PC-3 (cell line): ENCODE measurements at regions not wholly inside any gene's neighbourhood (a gene's known extent, or its start where the extent isn't known, plus 50 kb on each side); places are given as distances from the start of the nearest gene placed in this dataset.

ENCODE experiments used
- ATAC-seq: fragments of 200-7000 bp; cut with Tn5 transposase; 2 replicates; pipeline ENCODE4 v1.9.1; 2020; ENCODE audit warnings: mild to moderate bottlenecking, moderate library complexity
- BruUV-seq: library from RNA; stranded (reverse); fragments of 400-500 nt; replicated peaks from 2 replicates; lab custom pipeline; 2021; lab: Mats Ljungman, UMichigan
- CTCF ChIA-PET: fragments of 300-600 bp; sonication (Branson Sonifier 250); formaldehyde crosslinking; loops from one replicate; lab custom pipeline; 2022; ENCODE audit warnings: antibody characterized with exemption; lab: Charles Lee
- POLR2A ChIA-PET: fragments of 300-600 bp; sonication (Branson Sonifier 250); formaldehyde crosslinking; loops from one replicate; lab custom pipeline; 2022; ENCODE audit warnings: antibody characterized with exemption; ENCODE audit not compliant: unreplicated experiment; lab: Charles Lee
- DNase-seq: peaks from one replicate; pipeline ENCODE4 v3.0.0-alpha.2; 2015
- H2AFZ ChIP-seq: fragments of 300-600 bp; sonication (generic); 2 replicates; pipeline ENCODE4 v1.6.0; 2016; ENCODE audit warnings: antibody characterized with exemption, low read length
- H3F3A ChIP-seq: fragments of 300-600 bp; sonication (generic); one replicate; pipeline ENCODE4 v1.6.0; 2017; ENCODE audit warnings: antibody characterized with exemption, low read length, control low read depth, mild to moderate bottlenecking; ENCODE audit not compliant: unreplicated experiment
- H3K27ac ChIP-seq: fragments of 300-600 bp; sonication (generic); 2 replicates; pipeline ENCODE4 v1.5.1; 2016; ENCODE audit warnings: mild to moderate bottlenecking, low read length
- H3K27me3 ChIP-seq: fragments of 300-600 bp; sonication (generic); 2 replicates; pipeline ENCODE4 v1.6.1; 2016; ENCODE audit warnings: low read length, mixed read lengths
- H3K36me3 ChIP-seq: fragments of 300-600 bp; sonication (generic); 2 replicates; pipeline ENCODE4 v1.6.1; 2016; ENCODE audit warnings: low read depth, mixed run types, low read length, mixed read lengths
- H3K4me1 ChIP-seq: fragments of 300-600 bp; sonication (generic); 2 replicates; pipeline ENCODE4 v1.5.1; 2016; ENCODE audit warnings: low read length; ENCODE audit not compliant: insufficient read depth
- H3K4me2 ChIP-seq: fragments of 300-600 bp; sonication (generic); 2 replicates; pipeline ENCODE4 v1.6.0; 2016; ENCODE audit warnings: low read length
- H3K4me3 ChIP-seq: fragments of 300-600 bp; sonication (generic); 2 replicates; pipeline ENCODE4 v1.5.1; 2016; ENCODE audit warnings: mild to moderate bottlenecking, low read length, mixed read lengths
- H3K79me2 ChIP-seq: fragments of 300-600 bp; sonication (generic); 2 replicates; pipeline ENCODE4 v1.6.1; 2017; ENCODE audit warnings: low read length, mixed read lengths
- H3K9ac ChIP-seq: fragments of 300-600 bp; sonication (generic); 2 replicates; pipeline ENCODE4 v1.6.0; 2016; ENCODE audit warnings: mild to moderate bottlenecking, low read length
- H3K9me2 ChIP-seq: fragments of 300-600 bp; sonication (generic); replicated peaks from 2 replicates; pipeline ENCODE4 v1.6.1; 2016; ENCODE audit warnings: mixed run types, low read length, mixed read lengths
- H3K9me3 ChIP-seq: fragments of 300-600 bp; sonication (generic); 2 replicates; pipeline ENCODE4 v1.6.1; 2016; ENCODE audit warnings: low read length, mixed read lengths
- H4K20me1 ChIP-seq: fragments of 300-600 bp; sonication (generic); 2 replicates; pipeline ENCODE4 v1.6.1; 2016; ENCODE audit warnings: low read length, mixed read lengths
- CTCF ChIP-seq: fragments of 300-600 bp; sonication (generic); conservative IDR thresholded peaks from 2 replicates; pipeline ENCODE4 v1.5.1; 2017; ENCODE audit warnings: antibody characterized with exemption, low read depth, mild to moderate bottlenecking, low read length
- EZH2 ChIP-seq: fragments of 300-600 bp; sonication (generic); IDR thresholded peaks from one replicate; pipeline ENCODE4 v1.6.1; 2017; ENCODE audit warnings: antibody characterized with exemption, mild to moderate bottlenecking, low read length; ENCODE audit not compliant: unreplicated experiment
- EZH2phosphoT487 ChIP-seq: fragments of 300-600 bp; sonication (generic); IDR thresholded peaks from 2 replicates; pipeline ENCODE4 v1.6.1; 2018; ENCODE audit warnings: mild to moderate bottlenecking, antibody characterized with exemption, low read length, borderline replicate concordance
- intact Hi-C: fragments of 100-400 bp; cut with micrococcal nuclease; formaldehyde crosslinking; loops from 2 replicates; pipeline ENCODE4 v1.9.0; 2023

GRCh38 chr20:24736844-24737211 is 212.2 kb upstream of the CST7 start:
- ATAC-seq, result no peak
- BruUV-seq, result no TSS peak
- intact Hi-C loops, result no loop called here

GRCh38 chr20:24737212-24737850 is 211.7 kb upstream of the CST7 start:
- H3K9me2 ChIP-seq, result no peaks in the 10 kb centered on the region
- peaks cover 41% of the 10 kb centered on the region for H3K27me3 ChIP-seq
- H3F3A ChIP-seq, result no peaks in the 10 kb centered on the region
- no TSS peak for BruUV-seq
- ATAC-seq (no peak), DNase-seq (no peak)
- H3K9ac ChIP-seq, result no peak overlapping the region
- intact Hi-C loops, result no loop called here
- no peaks in the 10 kb centered on the region for H3K79me2 ChIP-seq
- no peak overlapping the region for H2AFZ ChIP-seq
- no peak overlapping the region for H3K27ac ChIP-seq
- H3K36me3 ChIP-seq, result no peaks in the 10 kb centered on the region
- no peaks in the 10 kb centered on the region for H3K4me1 ChIP-seq
- H3K4me2 ChIP-seq, result no peak overlapping the region
- H4K20me1 ChIP-seq, result no peaks in the 10 kb centered on the region
- H3K9me3 ChIP-seq, result no peaks in the 10 kb centered on the region
- H3K4me3 ChIP-seq, result no peak overlapping the region
- no peak for TF ChIP-seq EZH2phosphoT487
- no peak for TF ChIP-seq CTCF
- TF ChIP-seq EZH2, result no peak
- CTCF ChIA-PET, result no interaction called here
- POLR2A ChIA-PET, result no interaction called here

More at GRCh38 chr20:24736844-24737211, 212.2 kb upstream of the CST7 start:
- Histone ChIP-seq H3K9me3 (no peaks in the 10 kb centered on the region), H2AFZ (no peak overlapping the region), H3F3A (no peaks in the 10 kb centered on the region), H3K9ac (no peak overlapping the region), H4K20me1 (no peaks in the 10 kb centered on the region), H3K27ac (no peak overlapping the region), H3K4me2 (no peak overlapping the region), H3K79me2 (no peaks in the 10 kb centered on the region), H3K4me1 (no peaks in the 10 kb centered on the region), H3K36me3 (no peaks in the 10 kb centered on the region), H3K27me3 (peaks cover 46% of the 10 kb centered on the region), H3K9me2 (no peaks in the 10 kb centered on the region), H3K4me3 (no peak overlapping the region)
- TF ChIP-seq CTCF, result no peak
- no peak for TF ChIP-seq EZH2
- no peak for TF ChIP-seq EZH2phosphoT487
- ChIA-PET CTCF (no interaction called here), POLR2A (no interaction called here)
- no peak for DNase-seq

- DNase-seq, result no peak
- POLR2A ChIA-PET, result no interaction called here
Measured at GRCh38 chr20:24738058-24738775, 210.9 kb upstream of the CST7 start.

More at GRCh38 chr20:24738058-24738775, 210.9 kb upstream of the CST7 start:
- intact Hi-C loops, result no loop called here
- H4K20me1 ChIP-seq, result no peaks in the 10 kb centered on the region
- no peak overlapping the region for H3K4me2 ChIP-seq
- no peaks in the 10 kb centered on the region for H3K36me3 ChIP-seq
- CTCF ChIA-PET, result no interaction called here
- BruUV-seq, result no TSS peak
- H3K9me3 ChIP-seq, result no peaks in the 10 kb centered on the region
- H3K9ac ChIP-seq, result no peak overlapping the region
- H3K79me2 ChIP-seq, result no peaks in the 10 kb centered on the region
- no peak overlapping the region for H3K4me3 ChIP-seq
- no peak overlapping the region for H3K27ac ChIP-seq
- H3K4me1 ChIP-seq, result no peaks in the 10 kb centered on the region
- H3K9me2 ChIP-seq, result no peaks in the 10 kb centered on the region
- no peak for TF ChIP-seq CTCF
- no peak for TF ChIP-seq EZH2
- TF ChIP-seq EZH2phosphoT487, result no peak
- H3F3A ChIP-seq, result no peaks in the 10 kb centered on the region
- no peak overlapping the region for H2AFZ ChIP-seq
- peaks cover 32% of the 10 kb centered on the region for H3K27me3 ChIP-seq
- ATAC-seq, result no peak
